ENCODE measurements at regions not wholly inside any gene's neighbourhood (a gene's known extent, or its start where the extent isn't known, plus 50 kb on each side); places are given as distances from the start of the nearest gene placed in this dataset.

DNA sequence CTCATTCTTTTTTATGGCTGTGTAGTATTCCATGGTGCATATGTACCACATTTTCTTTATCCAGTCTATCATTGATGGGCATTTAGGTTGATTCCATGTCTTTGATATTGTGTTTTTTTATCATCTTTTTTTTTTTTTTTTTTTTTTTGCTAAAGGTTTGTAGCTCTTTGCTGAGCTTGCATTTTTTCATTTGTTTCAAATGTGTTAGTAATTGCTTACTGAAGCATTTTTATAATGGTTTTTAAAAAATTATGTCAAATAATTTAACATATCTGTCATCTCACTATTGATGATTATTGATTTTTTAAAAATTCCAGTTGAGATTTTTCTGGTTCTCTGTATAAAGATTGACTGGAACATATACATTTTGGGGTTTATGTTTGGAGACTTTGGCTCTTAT is 934.6 kb downstream of the TUSC7 start:
- Histone ChIP-seq H3K4me3 (no peak overlapping the region), H3F3A (replicated peaks; ENCODE audit: low read depth) (no peaks in the 10 kb centered on the region), H3K79me2 (replicated peaks; ENCODE audit: insufficient read depth) (no peaks in the 10 kb centered on the region), H3K36me3 (ENCODE audit: insufficient read depth) (no peaks in the 10 kb centered on the region), H3K9me2 (ENCODE audit: insufficient read depth) (no peaks in the 10 kb centered on the region; the same call in 1 of the 2 replicates), H3K27ac (ENCODE audit: low read depth) (no peak overlapping the region), H4K20me1 (replicated peaks; ENCODE audit: insufficient read depth) (no peaks in the 10 kb centered on the region), H3K27me3 (ENCODE audit: insufficient read depth) (no peaks in the 10 kb centered on the region), H3K4me2 (no peak overlapping the region), H2AFZ (no peak overlapping the region), H3K4me1 (ENCODE audit: insufficient read depth) (no peaks in the 10 kb centered on the region)
- no peak for DNase-seq (ENCODE audit: low spot score)
- no peak overlapping the region for H3K4me3 Mint-ChIP-seq
- no peak overlapping the region for H3K27ac Mint-ChIP-seq
- ATAC-seq: no peak
- peaks cover 1% of the 10 kb centered on the region for H3K27me3 Mint-ChIP-seq (ENCODE audit: insufficient read depth, low read depth, poor library complexity)
- no peaks in the 10 kb centered on the region for H3K36me3 Mint-ChIP-seq (ENCODE audit: low read depth)
- no peaks in the 10 kb centered on the region; the same call in 2 of the 3 replicates for H3K9me3 Mint-ChIP-seq
- H3K4me1 Mint-ChIP-seq: no peaks in the 10 kb centered on the region
- TF ChIP-seq, protein P1, sequence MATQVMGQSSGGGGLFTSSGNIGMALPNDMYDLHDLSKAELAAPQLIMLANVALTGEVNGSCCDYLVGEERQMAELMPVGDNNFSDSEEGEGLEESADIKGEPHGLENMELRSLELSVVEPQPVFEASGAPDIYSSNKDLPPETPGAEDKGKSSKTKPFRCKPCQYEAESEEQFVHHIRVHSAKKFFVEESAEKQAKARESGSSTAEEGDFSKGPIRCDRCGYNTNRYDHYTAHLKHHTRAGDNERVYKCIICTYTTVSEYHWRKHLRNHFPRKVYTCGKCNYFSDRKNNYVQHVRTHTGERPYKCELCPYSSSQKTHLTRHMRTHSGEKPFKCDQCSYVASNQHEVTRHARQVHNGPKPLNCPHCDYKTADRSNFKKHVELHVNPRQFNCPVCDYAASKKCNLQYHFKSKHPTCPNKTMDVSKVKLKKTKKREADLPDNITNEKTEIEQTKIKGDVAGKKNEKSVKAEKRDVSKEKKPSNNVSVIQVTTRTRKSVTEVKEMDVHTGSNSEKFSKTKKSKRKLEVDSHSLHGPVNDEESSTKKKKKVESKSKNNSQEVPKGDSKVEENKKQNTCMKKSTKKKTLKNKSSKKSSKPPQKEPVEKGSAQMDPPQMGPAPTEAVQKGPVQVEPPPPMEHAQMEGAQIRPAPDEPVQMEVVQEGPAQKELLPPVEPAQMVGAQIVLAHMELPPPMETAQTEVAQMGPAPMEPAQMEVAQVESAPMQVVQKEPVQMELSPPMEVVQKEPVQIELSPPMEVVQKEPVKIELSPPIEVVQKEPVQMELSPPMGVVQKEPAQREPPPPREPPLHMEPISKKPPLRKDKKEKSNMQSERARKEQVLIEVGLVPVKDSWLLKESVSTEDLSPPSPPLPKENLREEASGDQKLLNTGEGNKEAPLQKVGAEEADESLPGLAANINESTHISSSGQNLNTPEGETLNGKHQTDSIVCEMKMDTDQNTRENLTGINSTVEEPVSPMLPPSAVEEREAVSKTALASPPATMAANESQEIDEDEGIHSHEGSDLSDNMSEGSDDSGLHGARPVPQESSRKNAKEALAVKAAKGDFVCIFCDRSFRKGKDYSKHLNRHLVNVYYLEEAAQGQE (IDR thresholded peaks at IDR 0.05; ENCODE audit: unreplicated experiment): no peak
- TF ChIP-seq, protein P2, sequence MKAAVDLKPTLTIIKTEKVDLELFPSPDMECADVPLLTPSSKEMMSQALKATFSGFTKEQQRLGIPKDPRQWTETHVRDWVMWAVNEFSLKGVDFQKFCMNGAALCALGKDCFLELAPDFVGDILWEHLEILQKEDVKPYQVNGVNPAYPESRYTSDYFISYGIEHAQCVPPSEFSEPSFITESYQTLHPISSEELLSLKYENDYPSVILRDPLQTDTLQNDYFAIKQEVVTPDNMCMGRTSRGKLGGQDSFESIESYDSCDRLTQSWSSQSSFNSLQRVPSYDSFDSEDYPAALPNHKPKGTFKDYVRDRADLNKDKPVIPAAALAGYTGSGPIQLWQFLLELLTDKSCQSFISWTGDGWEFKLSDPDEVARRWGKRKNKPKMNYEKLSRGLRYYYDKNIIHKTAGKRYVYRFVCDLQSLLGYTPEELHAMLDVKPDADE (IDR thresholded peaks at IDR 0.05): no peak
- TF ChIP-seq EZH2phosphoT487 (IDR thresholded peaks at IDR 0.05; ENCODE audit: unreplicated experiment) (no peak), ZNF331 (CRISPR knock-in tag; IDR thresholded peaks at IDR 0.05; ENCODE audit: low read depth) (no peak), ZNF114 (CRISPR knock-in tag; IDR thresholded peaks at IDR 0.05) (no peak), STAT1 (IDR thresholded peaks at IDR 0.05; ENCODE audit: unreplicated experiment) (no peak), EZH2 (IDR thresholded peaks at IDR 0.05; ENCODE audit: low read depth, unreplicated experiment) (no peak), POLR2AphosphoS5 (IDR thresholded peaks at IDR 0.05; ENCODE audit: low read depth) (no peak), JUNB (IDR thresholded peaks at IDR 0.05; ENCODE audit: unreplicated experiment) (no peak), CREB1 (CRISPR knock-in tag; IDR thresholded peaks at IDR 0.05; ENCODE audit: low read depth) (no peak), NANOG (IDR thresholded peaks at IDR 0.05; ENCODE audit: borderline replicate concordance) (no peak)
- TF ChIP-seq, protein P3, sequence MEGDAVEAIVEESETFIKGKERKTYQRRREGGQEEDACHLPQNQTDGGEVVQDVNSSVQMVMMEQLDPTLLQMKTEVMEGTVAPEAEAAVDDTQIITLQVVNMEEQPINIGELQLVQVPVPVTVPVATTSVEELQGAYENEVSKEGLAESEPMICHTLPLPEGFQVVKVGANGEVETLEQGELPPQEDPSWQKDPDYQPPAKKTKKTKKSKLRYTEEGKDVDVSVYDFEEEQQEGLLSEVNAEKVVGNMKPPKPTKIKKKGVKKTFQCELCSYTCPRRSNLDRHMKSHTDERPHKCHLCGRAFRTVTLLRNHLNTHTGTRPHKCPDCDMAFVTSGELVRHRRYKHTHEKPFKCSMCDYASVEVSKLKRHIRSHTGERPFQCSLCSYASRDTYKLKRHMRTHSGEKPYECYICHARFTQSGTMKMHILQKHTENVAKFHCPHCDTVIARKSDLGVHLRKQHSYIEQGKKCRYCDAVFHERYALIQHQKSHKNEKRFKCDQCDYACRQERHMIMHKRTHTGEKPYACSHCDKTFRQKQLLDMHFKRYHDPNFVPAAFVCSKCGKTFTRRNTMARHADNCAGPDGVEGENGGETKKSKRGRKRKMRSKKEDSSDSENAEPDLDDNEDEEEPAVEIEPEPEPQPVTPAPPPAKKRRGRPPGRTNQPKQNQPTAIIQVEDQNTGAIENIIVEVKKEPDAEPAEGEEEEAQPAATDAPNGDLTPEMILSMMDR (conservative IDR thresholded peaks at IDR 0.05; ENCODE audit: low read depth in 2 of 2): no peak
- TF ChIP-seq, protein P4, sequence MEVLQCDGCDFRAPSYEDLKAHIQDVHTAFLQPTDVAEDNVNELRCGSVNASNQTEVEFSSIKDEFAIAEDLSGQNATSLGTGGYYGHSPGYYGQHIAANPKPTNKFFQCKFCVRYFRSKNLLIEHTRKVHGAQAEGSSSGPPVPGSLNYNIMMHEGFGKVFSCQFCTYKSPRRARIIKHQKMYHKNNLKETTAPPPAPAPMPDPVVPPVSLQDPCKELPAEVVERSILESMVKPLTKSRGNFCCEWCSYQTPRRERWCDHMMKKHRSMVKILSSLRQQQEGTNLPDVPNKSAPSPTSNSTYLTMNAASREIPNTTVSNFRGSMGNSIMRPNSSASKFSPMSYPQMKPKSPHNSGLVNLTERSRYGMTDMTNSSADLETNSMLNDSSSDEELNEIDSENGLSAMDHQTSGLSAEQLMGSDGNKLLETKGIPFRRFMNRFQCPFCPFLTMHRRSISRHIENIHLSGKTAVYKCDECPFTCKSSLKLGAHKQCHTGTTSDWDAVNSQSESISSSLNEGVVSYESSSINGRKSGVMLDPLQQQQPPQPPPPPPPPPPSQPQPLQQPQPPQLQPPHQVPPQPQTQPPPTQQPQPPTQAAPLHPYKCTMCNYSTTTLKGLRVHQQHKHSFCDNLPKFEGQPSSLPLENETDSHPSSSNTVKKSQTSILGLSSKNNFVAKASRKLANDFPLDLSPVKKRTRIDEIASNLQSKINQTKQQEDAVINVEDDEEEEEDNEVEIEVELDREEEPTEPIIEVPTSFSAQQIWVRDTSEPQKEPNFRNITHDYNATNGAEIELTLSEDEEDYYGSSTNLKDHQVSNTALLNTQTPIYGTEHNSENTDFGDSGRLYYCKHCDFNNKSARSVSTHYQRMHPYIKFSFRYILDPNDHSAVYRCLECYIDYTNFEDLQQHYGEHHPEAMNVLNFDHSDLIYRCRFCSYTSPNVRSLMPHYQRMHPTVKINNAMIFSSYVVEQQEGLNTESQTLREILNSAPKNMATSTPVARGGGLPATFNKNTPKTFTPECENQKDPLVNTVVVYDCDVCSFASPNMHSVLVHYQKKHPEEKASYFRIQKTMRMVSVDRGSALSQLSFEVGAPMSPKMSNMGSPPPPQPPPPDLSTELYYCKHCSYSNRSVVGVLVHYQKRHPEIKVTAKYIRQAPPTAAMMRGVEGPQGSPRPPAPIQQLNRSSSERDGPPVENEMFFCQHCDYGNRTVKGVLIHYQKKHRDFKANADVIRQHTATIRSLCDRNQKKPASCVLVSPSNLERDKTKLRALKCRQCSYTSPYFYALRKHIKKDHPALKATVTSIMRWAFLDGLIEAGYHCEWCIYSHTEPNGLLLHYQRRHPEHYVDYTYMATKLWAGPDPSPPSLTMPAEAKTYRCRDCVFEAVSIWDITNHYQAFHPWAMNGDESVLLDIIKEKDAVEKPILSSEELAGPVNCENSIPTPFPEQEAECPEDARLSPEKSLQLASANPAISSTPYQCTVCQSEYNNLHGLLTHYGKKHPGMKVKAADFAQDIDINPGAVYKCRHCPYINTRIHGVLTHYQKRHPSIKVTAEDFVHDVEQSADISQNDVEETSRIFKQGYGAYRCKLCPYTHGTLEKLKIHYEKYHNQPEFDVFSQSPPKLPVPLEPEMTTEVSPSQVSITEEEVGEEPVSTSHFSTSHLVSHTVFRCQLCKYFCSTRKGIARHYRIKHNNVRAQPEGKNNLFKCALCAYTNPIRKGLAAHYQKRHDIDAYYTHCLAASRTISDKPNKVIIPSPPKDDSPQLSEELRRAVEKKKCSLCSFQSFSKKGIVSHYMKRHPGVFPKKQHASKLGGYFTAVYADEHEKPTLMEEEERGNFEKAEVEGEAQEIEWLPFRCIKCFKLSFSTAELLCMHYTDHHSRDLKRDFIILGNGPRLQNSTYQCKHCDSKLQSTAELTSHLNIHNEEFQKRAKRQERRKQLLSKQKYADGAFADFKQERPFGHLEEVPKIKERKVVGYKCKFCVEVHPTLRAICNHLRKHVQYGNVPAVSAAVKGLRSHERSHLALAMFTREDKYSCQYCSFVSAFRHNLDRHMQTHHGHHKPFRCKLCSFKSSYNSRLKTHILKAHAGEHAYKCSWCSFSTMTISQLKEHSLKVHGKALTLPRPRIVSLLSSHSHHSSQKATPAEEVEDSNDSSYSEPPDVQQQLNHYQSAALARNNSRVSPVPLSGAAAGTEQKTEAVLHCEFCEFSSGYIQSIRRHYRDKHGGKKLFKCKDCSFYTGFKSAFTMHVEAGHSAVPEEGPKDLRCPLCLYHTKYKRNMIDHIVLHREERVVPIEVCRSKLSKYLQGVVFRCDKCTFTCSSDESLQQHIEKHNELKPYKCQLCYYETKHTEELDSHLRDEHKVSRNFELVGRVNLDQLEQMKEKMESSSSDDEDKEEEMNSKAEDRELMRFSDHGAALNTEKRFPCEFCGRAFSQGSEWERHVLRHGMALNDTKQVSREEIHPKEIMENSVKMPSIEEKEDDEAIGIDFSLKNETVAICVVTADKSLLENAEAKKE (CRISPR knock-in tag; IDR thresholded peaks at IDR 0.05): no peak

Measured in GM23338 (cell line).